Stimulated activated CD8-positive, alpha-beta memory T cell treated with anti-CD3 and anti-CD28 coated beads, Interleukin-15, amount 100 ng/mL, for 48 hours (primary cell): ENCODE measurements at regions not wholly inside any gene's neighbourhood (a gene's known extent, or its start where the extent isn't known, plus 50 kb on each side); places are given as distances from the start of the nearest gene placed in this dataset.
A peak's percentile ranks its signal among the peaks of the same experiment; 100 is the strongest.

Experiments
- DNase-seq, 2 donors: peaks; one replicate each; pipeline ENCODE4 v3.0.0-alpha.2; 2020; ENCODE audit warnings: low read depth in 2 of 2

- no peak for DNase-seq
These were observed 260.4 kb downstream of the RPLP1 start for GRCh38 chr15:69712991-69713390.

DNA sequence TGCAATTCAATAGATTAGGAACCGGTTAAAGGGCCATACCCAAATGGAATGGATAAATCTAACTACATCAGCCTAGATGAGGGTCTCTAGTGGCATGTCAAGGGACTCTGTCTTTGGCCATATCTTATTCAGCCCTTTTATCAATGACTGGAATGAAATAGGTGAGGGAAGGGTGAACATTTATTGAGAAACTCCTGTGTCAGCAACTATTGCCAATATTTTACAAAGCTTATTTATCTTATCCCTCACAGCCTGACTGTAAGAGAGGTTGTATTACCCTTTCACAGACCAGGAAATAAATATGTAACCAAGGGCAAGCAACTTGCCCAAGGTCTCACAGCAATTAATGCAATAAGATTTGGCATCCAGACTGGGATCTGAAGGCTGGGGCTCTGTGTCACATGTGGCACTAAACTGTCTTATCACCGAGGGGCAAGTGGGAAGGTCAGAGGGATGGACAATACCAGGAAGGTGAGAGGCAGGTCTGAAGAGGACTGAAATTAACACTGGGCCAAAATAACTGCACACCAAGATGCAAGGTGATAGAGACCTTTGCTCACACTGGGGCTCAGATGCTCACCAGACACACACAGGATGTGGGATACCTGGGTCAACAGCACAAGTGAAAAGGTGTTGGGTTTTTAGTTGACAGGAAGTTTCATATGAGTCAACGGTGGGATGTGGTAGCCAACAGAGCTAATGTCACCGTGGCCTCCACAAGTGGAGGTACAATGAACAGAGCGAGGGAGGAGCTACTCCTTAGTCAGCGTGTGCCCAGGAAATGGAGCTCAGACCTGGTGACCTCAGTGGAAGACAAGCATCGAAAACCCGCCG, 261.3 kb downstream of the RPLP1 start:
- DNase-seq = peak; percentile 69

DNA sequence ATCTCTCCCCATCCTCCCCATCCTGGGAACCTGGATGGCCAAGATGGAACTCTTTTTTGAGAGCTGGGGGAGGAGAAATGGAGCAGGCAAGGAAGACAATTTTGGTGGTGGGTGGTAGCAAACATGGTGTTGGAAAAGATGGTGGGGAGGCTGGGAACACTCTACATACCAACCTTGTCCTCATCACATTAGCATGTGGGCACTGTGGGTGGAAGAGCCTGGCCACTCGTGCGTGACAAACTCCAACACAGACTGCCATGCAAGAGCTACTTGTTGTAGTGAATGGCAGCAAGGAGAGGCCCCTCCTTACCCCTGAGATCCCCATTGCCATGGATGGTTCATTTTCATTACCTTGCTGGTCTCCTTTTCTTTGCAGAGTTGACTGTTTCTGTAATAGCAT, 262.6 kb downstream of the RPLP1 start:
- no peak for DNase-seq

DNA sequence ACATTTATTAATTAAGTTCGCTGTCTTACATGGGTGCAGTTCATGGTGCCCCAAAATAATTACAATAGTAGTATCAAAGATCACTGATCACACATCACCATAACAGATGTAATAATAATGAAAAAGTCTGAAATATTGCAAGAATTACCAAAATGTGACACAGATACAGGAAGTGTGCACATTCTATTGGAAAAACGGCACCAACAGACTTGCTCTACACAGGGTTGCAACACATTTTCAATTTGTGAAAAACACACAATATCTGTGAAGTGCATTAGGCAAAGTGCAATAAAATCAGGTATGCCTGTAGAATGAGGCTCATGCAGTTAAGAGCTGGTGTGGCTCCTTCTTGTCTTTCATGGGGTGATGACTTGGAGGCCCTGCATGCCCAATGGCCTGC, 265.8 kb downstream of the RPLP1 start:
- DNase-seq = no peak

GRCh38 chr15:69718916-69719315, 266.3 kb downstream of the RPLP1 start:
- no peak for DNase-seq

DNA sequence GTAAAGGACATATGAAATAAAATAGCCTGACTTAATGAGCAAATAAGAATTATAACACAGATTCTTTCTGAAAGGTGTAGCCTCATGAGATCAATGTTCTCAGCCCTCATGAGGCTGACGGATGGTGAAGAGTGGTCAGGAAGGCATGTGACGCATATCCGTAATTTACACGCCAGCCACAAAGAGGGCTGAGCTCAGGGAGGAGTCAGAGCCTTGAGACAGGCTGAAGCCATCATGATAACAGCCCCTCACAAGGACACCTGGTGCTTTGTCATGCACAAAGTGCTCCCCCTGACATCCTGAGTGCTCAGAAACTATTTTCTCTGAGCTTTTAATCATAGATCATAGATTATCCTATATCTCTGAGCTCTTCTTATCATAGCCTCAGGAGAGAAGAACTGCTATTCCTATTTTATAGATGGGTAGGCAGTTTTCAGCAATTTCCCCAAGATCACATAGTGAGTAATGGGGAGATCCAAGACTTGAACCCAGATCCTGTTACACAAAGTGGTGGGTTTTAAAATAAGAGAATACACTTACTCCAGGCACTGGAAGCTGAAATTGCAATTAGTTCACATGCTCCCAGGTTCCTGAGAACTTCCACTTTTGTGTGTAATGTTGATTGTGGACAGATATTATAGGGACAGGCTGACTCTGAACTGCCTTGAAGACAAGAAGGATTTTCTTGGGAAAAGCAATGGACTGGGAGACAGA, 267.1 kb downstream of the RPLP1 start:
- DNase-seq = peak; percentile 49 to 68

DNA sequence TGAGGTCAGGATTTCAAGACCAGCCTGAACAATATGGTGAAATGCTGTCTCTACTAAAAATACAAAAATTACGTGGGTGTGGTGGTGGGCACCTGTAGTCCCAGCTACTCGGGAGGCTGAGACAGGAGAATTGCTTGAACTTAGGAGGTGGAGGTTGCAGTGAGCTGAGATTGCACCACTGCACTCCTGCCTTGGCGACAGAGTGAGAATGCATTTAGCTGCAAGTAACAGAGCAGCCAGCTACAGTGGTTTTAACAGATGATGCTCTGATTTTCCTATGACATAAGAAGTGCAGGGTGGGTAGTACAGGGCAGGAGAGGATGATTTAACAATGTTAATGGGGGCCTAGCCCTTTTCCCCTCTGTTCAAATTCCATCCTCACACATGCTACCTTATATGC, 267.9 kb downstream of the RPLP1 start:
- DNase-seq = no peak

- DNase-seq = no peak
These were observed 270.3 kb downstream of the RPLP1 start for GRCh38 chr15:69722924-69723323.

- DNase-seq = no peak
These were observed 270.9 kb downstream of the RPLP1 start for GRCh38 chr15:69723404-69724096.

GRCh38 chr15:69724333-69724732, 271.7 kb downstream of the RPLP1 start:
- no peak for DNase-seq

GRCh38 chr15:69725275-69725674, 272.7 kb downstream of the RPLP1 start:
- DNase-seq = no peak

- no peak for DNase-seq
These were observed 273.3 kb downstream of the RPLP1 start for GRCh38 chr15:69725957-69726356.

GRCh38 chr15:69727121-69727924, 274.7 kb downstream of the RPLP1 start:
- DNase-seq = no peak

GRCh38 chr15:69729167-69729748, 276.6 kb downstream of the RPLP1 start:
- DNase-seq = peak in 1 of 2 donors; percentile 32

DNA sequence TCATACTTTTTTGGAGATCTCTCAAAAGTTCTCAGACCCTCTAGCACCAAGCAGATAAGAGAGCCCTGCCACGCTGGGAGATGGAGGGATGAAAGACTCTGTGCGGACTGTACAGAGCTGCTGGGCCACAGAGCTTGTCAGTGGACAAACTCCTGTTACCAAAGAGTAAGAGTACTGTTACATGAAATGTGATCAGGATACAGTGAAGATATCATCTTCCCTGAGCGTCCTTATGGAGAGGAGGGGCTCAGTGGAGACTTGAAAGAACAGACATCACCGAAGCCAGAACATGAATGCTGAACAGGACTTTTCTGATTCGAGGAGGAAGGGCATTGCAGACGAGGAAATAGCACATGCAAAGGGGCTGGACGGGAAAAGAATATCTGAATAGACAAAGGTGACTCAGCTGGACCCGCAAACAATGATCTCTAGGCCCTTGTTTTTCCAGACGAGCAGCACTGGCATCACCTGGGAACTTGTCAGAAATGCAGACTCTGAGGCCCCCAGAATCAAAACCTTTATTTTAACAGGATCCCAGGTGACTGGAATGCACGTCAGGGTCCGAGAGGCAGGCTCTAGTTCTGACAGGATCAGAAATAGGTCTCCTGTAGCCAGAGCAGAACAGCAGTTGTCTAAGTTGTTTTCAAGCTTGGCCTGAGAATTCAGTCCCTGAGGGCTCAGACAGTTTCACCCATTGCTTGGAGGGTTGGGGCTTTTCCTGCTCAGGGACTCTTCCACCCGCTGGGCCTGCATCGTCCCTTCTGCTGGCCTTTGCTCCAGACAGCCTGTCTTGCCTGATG, 277.9 kb downstream of the RPLP1 start:
- no peak for DNase-seq

GRCh38 chr15:69731081-69731330, 278.4 kb downstream of the RPLP1 start:
- no peak for DNase-seq

GRCh38 chr15:69731581-69731980, 279.0 kb downstream of the RPLP1 start:
- no peak for DNase-seq

- no peak for DNase-seq
These were observed 279.5 kb downstream of the RPLP1 start for GRCh38 chr15:69732133-69732532.

- no peak for DNase-seq
These were observed 282.1 kb downstream of the RPLP1 start for GRCh38 chr15:69734699-69735098.

DNA sequence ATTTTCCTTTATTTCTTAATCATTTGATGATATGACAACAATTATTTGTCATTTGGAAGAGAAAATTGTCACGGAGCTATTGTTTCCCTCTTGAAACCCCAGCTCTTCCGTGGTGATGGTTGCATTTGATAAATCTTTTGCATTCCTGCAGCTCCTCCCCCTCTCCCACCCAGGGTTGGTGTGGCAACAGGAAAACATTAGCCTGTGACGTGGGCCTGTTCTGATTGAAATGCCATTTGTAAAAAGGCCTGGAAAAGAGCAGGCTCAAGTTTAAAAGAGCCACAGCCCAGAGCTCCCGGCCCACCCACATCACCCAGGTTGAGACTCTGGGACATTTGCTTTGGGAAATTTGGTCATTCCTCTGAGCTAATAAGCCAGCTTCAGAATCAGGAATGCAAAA, 282.5 kb downstream of the RPLP1 start:
- no peak for DNase-seq

DNA sequence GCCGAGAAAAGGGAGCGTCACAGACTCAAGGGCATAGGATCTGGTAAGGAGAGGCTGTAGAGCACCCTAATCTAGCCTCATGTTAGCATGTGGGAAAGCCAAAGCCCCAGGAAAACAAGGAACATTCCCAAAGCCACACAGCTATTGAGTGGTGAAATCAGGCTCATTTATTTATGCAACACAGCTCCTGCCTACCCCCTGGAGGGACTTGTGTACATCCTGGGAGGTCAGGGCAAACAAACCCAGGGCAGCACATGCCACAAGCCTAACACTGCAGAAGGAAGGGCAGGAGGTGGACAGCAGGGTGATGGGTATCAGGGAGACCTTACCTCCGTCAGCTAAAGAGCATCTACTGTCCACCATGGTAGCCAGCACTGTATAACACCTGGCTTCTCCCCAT, 283.5 kb downstream of the RPLP1 start:
- no peak for DNase-seq
